SU-DHL-6 (cell line): ENCODE measurements at regions not wholly inside any gene's neighbourhood (a gene's known extent, or its start where the extent isn't known, plus 50 kb on each side); places are given as distances from the start of the nearest gene placed in this dataset.

Experiments
- H2AFZ ChIP-seq: fragments of 200-600 bp; sonication (generic); 2 replicates; pipeline ENCODE4 v1.6.1; 2014; ENCODE audit warnings: low read depth, mild to moderate bottlenecking, moderate library complexity, mixed read lengths, antibody characterized with exemption, low read length; ENCODE audit not compliant: severe bottlenecking
- H3F3A ChIP-seq: fragments of 200-600 bp; shearing (Covaris generic); 2 replicates; pipeline ENCODE4 v1.6.0; 2016; ENCODE audit warnings: antibody characterized with exemption, mild to moderate bottlenecking; ENCODE audit not compliant: insufficient read depth
- H3K27ac ChIP-seq: fragments of 200-600 bp; sonication (generic); 2 replicates; pipeline ENCODE4 v1.5.1; 2016; ENCODE audit warnings: low read depth, mild to moderate bottlenecking, low read length, moderate library complexity, mixed read lengths
- H3K27me3 ChIP-seq: fragments of 200-600 bp; sonication (generic), shearing (Covaris generic); 2 replicates; pipeline ENCODE4 v1.6.0; 2014; ENCODE audit warnings: mild to moderate bottlenecking, low read length
- H3K36me3 ChIP-seq: fragments of 200-600 bp; sonication (generic); 2 replicates; pipeline ENCODE4 v1.6.1; 2014; ENCODE audit warnings: mild to moderate bottlenecking, low read length, mixed read lengths
- H3K4me2 ChIP-seq: fragments of 300-600, 200-600 bp; shearing (Covaris generic), sonication (generic); 2 replicates; pipeline ENCODE4 v1.6.0; 2014; ENCODE audit warnings: low read length, low read depth, mild to moderate bottlenecking; ENCODE audit not compliant: poor library complexity, severe bottlenecking
- H3K4me3 ChIP-seq: fragments of 200-600 bp; sonication (generic); 2 replicates; pipeline ENCODE4 v1.5.1; 2014; ENCODE audit warnings: antibody characterized with exemption, low read length, mild to moderate bottlenecking, mixed read lengths; ENCODE audit not compliant: insufficient read depth, poor library complexity, severe bottlenecking
- H3K79me2 ChIP-seq: fragments of 200-600 bp; sonication (generic); 2 replicates; pipeline ENCODE4 v1.6.1; 2014; ENCODE audit warnings: mild to moderate bottlenecking, low read length, moderate library complexity; ENCODE audit not compliant: insufficient read depth
- H3K9ac ChIP-seq: fragments of 200-600 bp; sonication (generic); 2 replicates; pipeline ENCODE4 v1.7.0; 2014; ENCODE audit warnings: mild to moderate bottlenecking, low read length
- H3K9me2 ChIP-seq: fragments of 200-600 bp; sonication (generic); replicated peaks from 2 replicates; pipeline ENCODE4 v1.6.1; 2014; ENCODE audit warnings: low read length; ENCODE audit not compliant: insufficient read depth
- H3K9me3 ChIP-seq: fragments of 200-600 bp; sonication (generic); 2 replicates; pipeline ENCODE4 v1.6.1; 2014; ENCODE audit warnings: low read length, mixed read lengths; ENCODE audit not compliant: insufficient read depth
- H4K20me1 ChIP-seq: fragments of 200-600 bp; sonication (generic); 2 replicates; pipeline ENCODE4 v1.6.1; 2014; ENCODE audit warnings: low read depth, mild to moderate bottlenecking, antibody characterized with exemption, low read length, moderate library complexity, mixed read lengths
- EZH2phosphoT487 ChIP-seq: fragments of 200-600 bp; sonication (generic), shearing (Covaris generic); conservative IDR thresholded peaks from 2 replicates; pipeline ENCODE4 v1.6.1; 2018; ENCODE audit warnings: mild to moderate bottlenecking, antibody characterized with exemption, low read length, moderate library complexity, mixed read lengths
- TF ChIP-seq, protein P1 (sequence below): fragments of 200-600 bp; sonication (generic); IDR thresholded peaks from one replicate; pipeline ENCODE4 v1.5.1; 2017; ENCODE audit warnings: antibody characterized with exemption, mild to moderate bottlenecking, low read length, moderate library complexity; ENCODE audit not compliant: insufficient read depth, poor library complexity, severe bottlenecking

DNA sequence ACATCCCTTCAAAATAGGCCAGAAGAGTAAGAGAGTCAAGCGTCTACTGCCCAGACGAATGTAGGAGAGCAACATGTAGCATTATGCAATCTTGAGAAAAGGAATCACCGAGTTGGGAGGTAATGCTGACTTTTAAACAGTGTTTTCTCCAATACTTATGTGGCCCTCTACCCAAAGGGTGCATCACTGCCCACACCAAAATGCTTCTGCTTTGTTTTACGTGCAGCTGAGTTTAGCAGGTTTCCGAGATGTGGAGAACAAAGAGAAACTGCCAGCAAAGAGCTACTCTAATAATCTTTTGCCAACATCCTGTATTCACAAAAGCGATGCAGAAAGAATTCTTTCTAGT lies 63.4 kb upstream of the ZEB2 start:
- no peaks in the 10 kb centered on the region for H3K36me3 ChIP-seq
- no peaks in the 10 kb centered on the region for H3K9me2 ChIP-seq
- no peaks in the 10 kb centered on the region for H3K9me3 ChIP-seq
- H3F3A ChIP-seq: no peaks in the 10 kb centered on the region
- TF ChIP-seq, protein P1, sequence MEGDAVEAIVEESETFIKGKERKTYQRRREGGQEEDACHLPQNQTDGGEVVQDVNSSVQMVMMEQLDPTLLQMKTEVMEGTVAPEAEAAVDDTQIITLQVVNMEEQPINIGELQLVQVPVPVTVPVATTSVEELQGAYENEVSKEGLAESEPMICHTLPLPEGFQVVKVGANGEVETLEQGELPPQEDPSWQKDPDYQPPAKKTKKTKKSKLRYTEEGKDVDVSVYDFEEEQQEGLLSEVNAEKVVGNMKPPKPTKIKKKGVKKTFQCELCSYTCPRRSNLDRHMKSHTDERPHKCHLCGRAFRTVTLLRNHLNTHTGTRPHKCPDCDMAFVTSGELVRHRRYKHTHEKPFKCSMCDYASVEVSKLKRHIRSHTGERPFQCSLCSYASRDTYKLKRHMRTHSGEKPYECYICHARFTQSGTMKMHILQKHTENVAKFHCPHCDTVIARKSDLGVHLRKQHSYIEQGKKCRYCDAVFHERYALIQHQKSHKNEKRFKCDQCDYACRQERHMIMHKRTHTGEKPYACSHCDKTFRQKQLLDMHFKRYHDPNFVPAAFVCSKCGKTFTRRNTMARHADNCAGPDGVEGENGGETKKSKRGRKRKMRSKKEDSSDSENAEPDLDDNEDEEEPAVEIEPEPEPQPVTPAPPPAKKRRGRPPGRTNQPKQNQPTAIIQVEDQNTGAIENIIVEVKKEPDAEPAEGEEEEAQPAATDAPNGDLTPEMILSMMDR: no peak
- TF ChIP-seq EZH2phosphoT487: no peak
- no peak overlapping the region for H3K4me2 ChIP-seq
- H4K20me1 ChIP-seq: no peaks in the 10 kb centered on the region
- no peaks in the 10 kb centered on the region for H3K79me2 ChIP-seq
- no peak overlapping the region for H3K27ac ChIP-seq
- H3K9ac ChIP-seq: no peak overlapping the region
- H3K4me3 ChIP-seq: no peak overlapping the region
- no peaks in the 10 kb centered on the region for H3K27me3 ChIP-seq
- H2AFZ ChIP-seq: no peak overlapping the region

DNA sequence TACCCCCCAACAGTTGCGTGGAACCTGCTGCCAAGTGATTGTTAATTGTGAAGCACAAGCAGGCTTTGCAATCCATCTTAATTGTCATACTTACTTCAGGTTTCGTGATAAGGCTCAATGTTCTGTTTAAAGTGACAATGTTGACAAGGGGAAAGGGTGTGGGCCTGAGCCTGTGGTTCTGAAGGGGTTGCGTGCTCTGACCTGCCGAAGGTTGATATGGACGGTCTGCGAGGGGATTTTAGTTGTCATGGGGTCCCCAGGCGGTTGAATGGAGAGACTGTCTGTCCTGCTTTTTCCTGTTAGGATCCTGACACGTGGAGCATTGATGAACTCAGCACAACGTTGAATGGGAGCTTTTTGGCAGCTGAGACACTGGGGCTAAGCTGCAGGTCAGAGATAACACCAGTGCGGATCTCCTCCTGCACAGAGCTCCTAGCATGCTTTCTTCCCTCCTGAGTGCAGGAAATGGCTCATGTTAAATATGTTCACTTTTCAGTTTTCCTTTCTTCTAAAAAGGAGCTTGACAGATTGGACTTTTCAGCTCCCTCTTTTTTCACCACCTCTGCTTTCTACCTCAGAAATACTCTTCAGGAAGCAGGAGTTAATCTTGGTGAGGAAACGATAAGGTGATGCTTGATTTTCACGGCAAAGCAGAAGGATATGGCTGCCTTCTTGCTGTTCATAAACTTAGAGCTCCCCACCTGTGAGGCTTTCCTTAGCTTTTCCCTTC lies 62.9 kb upstream of the ZEB2 start:
- H3K27ac ChIP-seq: no peak overlapping the region
- TF ChIP-seq, protein P1: no peak
- no peak for TF ChIP-seq EZH2phosphoT487
- H4K20me1 ChIP-seq: no peaks in the 10 kb centered on the region
- H3K79me2 ChIP-seq: no peaks in the 10 kb centered on the region
- H2AFZ ChIP-seq: no peak overlapping the region
- H3K4me3 ChIP-seq: no peak overlapping the region
- H3K9ac ChIP-seq: no peak overlapping the region
- no peaks in the 10 kb centered on the region for H3K27me3 ChIP-seq
- H3K9me2 ChIP-seq: no peaks in the 10 kb centered on the region
- H3K9me3 ChIP-seq: no peaks in the 10 kb centered on the region
- H3K36me3 ChIP-seq: no peaks in the 10 kb centered on the region
- no peaks in the 10 kb centered on the region for H3F3A ChIP-seq
- no peak overlapping the region for H3K4me2 ChIP-seq

DNA sequence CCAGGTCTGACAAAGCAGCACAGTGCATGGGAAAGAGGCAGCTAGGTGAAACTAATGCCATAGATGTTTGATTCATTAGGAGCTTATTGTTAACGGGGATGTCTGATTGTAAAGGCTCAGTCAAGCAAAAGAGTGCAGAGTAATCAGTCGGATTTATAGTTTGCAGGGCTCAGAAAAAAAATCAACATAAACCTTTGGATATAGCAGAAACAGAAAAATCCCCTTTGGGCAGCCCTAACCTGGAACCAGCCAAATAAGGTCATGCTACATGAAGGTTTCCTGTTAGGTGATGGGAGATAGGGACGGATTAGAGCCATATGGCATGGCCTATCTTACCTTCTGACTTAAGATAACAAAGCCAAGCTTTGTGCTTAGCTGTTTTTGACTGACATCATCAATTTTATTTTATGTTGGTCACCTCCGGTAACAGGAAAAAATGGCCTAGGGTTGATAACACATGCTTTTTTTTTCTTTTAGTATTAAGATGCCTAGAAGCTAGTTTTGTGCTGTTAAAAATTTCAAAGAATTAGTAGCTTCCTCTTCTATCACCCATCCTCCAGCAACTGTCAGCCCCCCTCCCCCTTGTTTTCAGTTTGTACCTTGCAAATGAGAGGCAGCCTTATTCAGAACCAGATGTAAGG lies 60.7 kb upstream of the ZEB2 start:
- Histone ChIP-seq H3K9ac (no peak overlapping the region), H3F3A (no peaks in the 10 kb centered on the region), H3K27ac (no peak overlapping the region), H3K4me2 (no peak overlapping the region), H3K27me3 (no peaks in the 10 kb centered on the region), H3K79me2 (no peaks in the 10 kb centered on the region), H3K36me3 (no peaks in the 10 kb centered on the region), H3K4me3 (no peak overlapping the region), H4K20me1 (no peaks in the 10 kb centered on the region), H3K9me3 (no peaks in the 10 kb centered on the region), H2AFZ (no peak overlapping the region), H3K9me2 (no peaks in the 10 kb centered on the region)
- TF ChIP-seq, protein P1: no peak
- TF ChIP-seq EZH2phosphoT487: no peak
